ENCODE measurements at regions not wholly inside any gene's neighbourhood (a gene's known extent, or its start where the extent isn't known, plus 50 kb on each side); places are given as distances from the start of the nearest gene placed in this dataset.

- no peaks in the 10 kb centered on the region for H3K36me3 ChIP-seq (replicated peaks in 1 of 2; ENCODE audit: control insufficient read depth in 1 of 2, insufficient read depth in 2 of 2, low read length in 1 of 2)
- no peak for TF ChIP-seq IRF3 (IDR thresholded peaks at IDR 0.05; ENCODE audit: low read depth, low read length)
- TF ChIP-seq USF2 (IDR thresholded peaks at IDR 0.05; ENCODE audit: borderline replicate concordance, low read depth, low read length) = no peak
- TF ChIP-seq, protein P1, sequence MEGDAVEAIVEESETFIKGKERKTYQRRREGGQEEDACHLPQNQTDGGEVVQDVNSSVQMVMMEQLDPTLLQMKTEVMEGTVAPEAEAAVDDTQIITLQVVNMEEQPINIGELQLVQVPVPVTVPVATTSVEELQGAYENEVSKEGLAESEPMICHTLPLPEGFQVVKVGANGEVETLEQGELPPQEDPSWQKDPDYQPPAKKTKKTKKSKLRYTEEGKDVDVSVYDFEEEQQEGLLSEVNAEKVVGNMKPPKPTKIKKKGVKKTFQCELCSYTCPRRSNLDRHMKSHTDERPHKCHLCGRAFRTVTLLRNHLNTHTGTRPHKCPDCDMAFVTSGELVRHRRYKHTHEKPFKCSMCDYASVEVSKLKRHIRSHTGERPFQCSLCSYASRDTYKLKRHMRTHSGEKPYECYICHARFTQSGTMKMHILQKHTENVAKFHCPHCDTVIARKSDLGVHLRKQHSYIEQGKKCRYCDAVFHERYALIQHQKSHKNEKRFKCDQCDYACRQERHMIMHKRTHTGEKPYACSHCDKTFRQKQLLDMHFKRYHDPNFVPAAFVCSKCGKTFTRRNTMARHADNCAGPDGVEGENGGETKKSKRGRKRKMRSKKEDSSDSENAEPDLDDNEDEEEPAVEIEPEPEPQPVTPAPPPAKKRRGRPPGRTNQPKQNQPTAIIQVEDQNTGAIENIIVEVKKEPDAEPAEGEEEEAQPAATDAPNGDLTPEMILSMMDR (IDR thresholded peaks at IDR 0.05) = no peak
- no peak for TF ChIP-seq TEAD4 (IDR thresholded peaks at IDR 0.05; ENCODE audit: borderline replicate concordance, insufficient read depth)
- TF ChIP-seq POLR2AphosphoS5 (IDR thresholded peaks at IDR 0.05; ENCODE audit: low read depth, low read length) = no peak
- TF ChIP-seq, protein P2, sequence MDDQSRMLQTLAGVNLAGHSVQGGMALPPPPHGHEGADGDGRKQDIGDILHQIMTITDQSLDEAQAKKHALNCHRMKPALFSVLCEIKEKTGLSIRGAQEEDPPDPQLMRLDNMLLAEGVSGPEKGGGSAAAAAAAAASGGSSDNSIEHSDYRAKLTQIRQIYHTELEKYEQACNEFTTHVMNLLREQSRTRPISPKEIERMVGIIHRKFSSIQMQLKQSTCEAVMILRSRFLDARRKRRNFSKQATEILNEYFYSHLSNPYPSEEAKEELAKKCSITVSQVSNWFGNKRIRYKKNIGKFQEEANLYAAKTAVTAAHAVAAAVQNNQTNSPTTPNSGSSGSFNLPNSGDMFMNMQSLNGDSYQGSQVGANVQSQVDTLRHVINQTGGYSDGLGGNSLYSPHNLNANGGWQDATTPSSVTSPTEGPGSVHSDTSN (IDR thresholded peaks at IDR 0.05) = no peak
- no peak for TF ChIP-seq CHD2 (IDR thresholded peaks at IDR 0.05; ENCODE audit: low read length, partially characterized antibody)
- TF ChIP-seq GABPA (IDR thresholded peaks at IDR 0.05; ENCODE audit: low read depth) = no peak
- TF ChIP-seq JUND (IDR thresholded peaks at IDR 0.05) = no peak
- H3K9ac ChIP-seq = no peak overlapping the region
- no peaks in the 10 kb centered on the region for H3F3A ChIP-seq (replicated peaks; ENCODE audit: insufficient read depth)
- H3K9me3 ChIP-seq = no peaks in the 10 kb centered on the region; the same call in 1 of the 2 replicates
- no peak overlapping the region for H3K4me3 ChIP-seq (ENCODE audit: low read depth in 2 of 2, low read length in 1 of 2)
- POLR2A ChIA-PET = no interaction called here
- no peak overlapping the region for H3K27ac ChIP-seq (ENCODE audit: low read depth in 2 of 2, low read length in 1 of 2)
- no peak overlapping the region for H2AFZ ChIP-seq (ENCODE audit: low read depth)
- H4K20me1 ChIP-seq (ENCODE audit: insufficient read depth) = no peaks in the 10 kb centered on the region
- H3K4me1 ChIP-seq (ENCODE audit: control insufficient read depth in 1 of 2, insufficient read depth in 2 of 2, low read depth in 1 of 2, low read length in 1 of 2) = peaks cover 0 to 7% of the 10 kb centered on the region in 2 experiments; a peak in 2 of 4 replicates
- DNase-seq = no peak
- H3K79me2 ChIP-seq (ENCODE audit: insufficient read depth) = no peaks in the 10 kb centered on the region
- CTCF ChIA-PET = no interaction called here
- H3K27me3 ChIP-seq (ENCODE audit: insufficient read depth) = no peaks in the 10 kb centered on the region
- no peaks in the 10 kb centered on the region for H3K9me2 ChIP-seq
- WGBS (ENCODE audit: low lambda C conversion rate) = 39% methylated on average over 5 of the region's 5 CpGs
- no peak overlapping the region for H3K4me2 ChIP-seq
Observed at GRCh38 chr10:44168478-44168877, 216.4 kb downstream of the CXCL12 start.

DNA sequence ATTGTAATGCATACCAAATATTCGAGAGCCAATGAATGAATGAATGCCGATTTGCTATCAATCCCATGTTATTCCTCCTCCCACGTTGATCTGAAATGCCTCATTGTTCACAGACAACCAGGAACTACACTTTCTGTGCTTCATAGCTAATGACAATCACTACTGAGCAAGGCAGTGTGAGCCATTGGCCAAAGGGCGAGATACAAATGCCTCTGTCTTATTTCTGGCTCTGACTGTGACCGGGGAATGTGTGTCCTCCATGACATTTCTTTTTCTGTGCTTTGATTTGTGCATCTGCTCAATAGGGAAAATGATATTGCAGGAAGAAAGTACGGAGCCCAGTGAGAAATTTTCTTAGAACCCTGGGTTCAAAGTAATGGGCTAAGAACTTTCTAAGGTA is 217.1 kb downstream of the CXCL12 start:
- H3K4me1 ChIP-seq (ENCODE audit: control insufficient read depth in 1 of 2, insufficient read depth in 2 of 2, low read depth in 1 of 2, low read length in 1 of 2) = peaks cover 0 to 2% of the 10 kb centered on the region in 2 experiments; a peak in 1 of 4 replicates
- 35% methylated on average over 6 of the region's 6 CpGs for WGBS (ENCODE audit: low lambda C conversion rate)
- no peak overlapping the region for H3K27ac ChIP-seq (ENCODE audit: low read depth in 2 of 2, low read length in 1 of 2)
- no peaks in the 10 kb centered on the region for H3K27me3 ChIP-seq (ENCODE audit: insufficient read depth)
- no peak overlapping the region for H2AFZ ChIP-seq (ENCODE audit: low read depth)
- no peaks in the 10 kb centered on the region for H3F3A ChIP-seq (replicated peaks; ENCODE audit: insufficient read depth)
- no peak overlapping the region for H3K4me3 ChIP-seq (ENCODE audit: low read depth in 2 of 2, low read length in 1 of 2)
- DNase-seq = no peak
- POLR2A ChIA-PET = no interaction called here
- no peaks in the 10 kb centered on the region; the same call in 1 of the 2 replicates for H3K9me3 ChIP-seq
- no peak overlapping the region for H3K4me2 ChIP-seq
- no peak overlapping the region for H3K9ac ChIP-seq
- no peaks in the 10 kb centered on the region for H4K20me1 ChIP-seq (ENCODE audit: insufficient read depth)
- no peaks in the 10 kb centered on the region for H3K79me2 ChIP-seq (ENCODE audit: insufficient read depth)
- CTCF ChIA-PET = no interaction called here
- H3K9me2 ChIP-seq = no peaks in the 10 kb centered on the region
- H3K36me3 ChIP-seq (replicated peaks in 1 of 2; ENCODE audit: control insufficient read depth in 1 of 2, insufficient read depth in 2 of 2, low read length in 1 of 2) = no peaks in the 10 kb centered on the region
- TF ChIP-seq JUND (IDR thresholded peaks at IDR 0.05) = no peak
- no peak for TF ChIP-seq MXI1 (IDR thresholded peaks at IDR 0.05; ENCODE audit: low read depth, low read length)
- TF ChIP-seq IRF3 (IDR thresholded peaks at IDR 0.05; ENCODE audit: low read depth, low read length) = no peak
- TF ChIP-seq YY1 (IDR thresholded peaks at IDR 0.05; ENCODE audit: low read depth) = no peak
- no peak for TF ChIP-seq NRF1 (IDR thresholded peaks at IDR 0.05; ENCODE audit: low read depth, low read length)
- TF ChIP-seq SMC3 (IDR thresholded peaks at IDR 0.05; ENCODE audit: low read depth, low read length) = no peak
- TF ChIP-seq, protein P2 (IDR thresholded peaks at IDR 0.05) = no peak
- TF ChIP-seq, protein P1 (IDR thresholded peaks at IDR 0.05) = no peak
